H1 (cell line): ENCODE measurements at regions not wholly inside any gene's neighbourhood (a gene's known extent, or its start where the extent isn't known, plus 50 kb on each side); places are given as distances from the start of the nearest gene placed in this dataset.

Source experiments
- BCL11A ChIP-seq, 2 experiments: IDR thresholded peaks; one replicate each; pipeline ENCODE4 v1.6.1; 2011; ENCODE audit warnings: low read depth in 2 of 2, low read length in 2 of 2, mild to moderate bottlenecking in 2 of 2
- CBX5 ChIP-seq: fragments of 300-800, 300-1000 bp; sonication (generic); IDR thresholded peaks from 2 replicates; pipeline ENCODE4 v1.7.1; 2016; ENCODE audit warnings: antibody characterized with exemption, low read length, low read depth
- CTCF ChIP-seq, 3 experiments: IDR thresholded peaks; 1 replicate in 2 of 3; 2 replicates in 1 of 3; pipeline versions ENCODE4 v1.5.1 to v1.6.1; 2011; ENCODE audit warnings: low read length in 3 of 3, mild to moderate bottlenecking in 3 of 3, inconsistent platforms in 2 of 3, low read depth in 1 of 3, moderate library complexity in 1 of 3; ENCODE audit not compliant: insufficient read depth in 1 of 3; ENCODE audit errors: control extremely low read depth in 1 of 3
- EP300 ChIP-seq, 2 experiments: IDR thresholded peaks; 1 replicate in 1 of 2; 2 replicates in 1 of 2; pipeline ENCODE4 v1.6.1; 2011 to 2012; ENCODE audit warnings: low read depth in 2 of 2, low read length in 2 of 2, mild to moderate bottlenecking in 2 of 2, borderline replicate concordance in 1 of 2, inconsistent platforms in 1 of 2, moderate library complexity in 1 of 2
- KDM5A ChIP-seq: fragments of 200-600 bp; IDR thresholded peaks from 2 replicates; pipeline ENCODE4 v1.7.1; 2012; ENCODE audit warnings: mild to moderate bottlenecking, low read length, inconsistent platforms, mixed read lengths
- MAX ChIP-seq: IDR thresholded peaks from 2 replicates; pipeline ENCODE4 v1.6.1; 2012; ENCODE audit warnings: inconsistent platforms
- POLR2AphosphoS5 ChIP-seq: IDR thresholded peaks from 2 replicates; pipeline ENCODE4 v1.6.1; 2011; ENCODE audit warnings: low read depth, low read length
- RAD21 ChIP-seq, 2 experiments: IDR thresholded peaks in 1 of 2; conservative IDR thresholded peaks in 1 of 2; 2 replicates each; pipeline ENCODE4 v1.6.1; 2011; ENCODE audit warnings: low read depth in 2 of 2, low read length in 2 of 2, improper control_type of control experiment in 1 of 2, inconsistent platforms in 1 of 2, mild to moderate bottlenecking in 1 of 2, moderate library complexity in 1 of 2
- SP2 ChIP-seq: IDR thresholded peaks from 2 replicates; pipeline ENCODE4 v1.6.1; 2012; ENCODE audit warnings: mild to moderate bottlenecking, low read length, inconsistent platforms
- SRF ChIP-seq: IDR thresholded peaks from 2 replicates; pipeline ENCODE4 v1.6.1; 2011; ENCODE audit warnings: mild to moderate bottlenecking, low read depth, low read length, moderate library complexity
- USF2 ChIP-seq: IDR thresholded peaks from 2 replicates; pipeline ENCODE4 v1.6.1; 2011; ENCODE audit warnings: low read length, improper control_type of control experiment

GRCh38 chr18:61706276-61706915 is 186.4 kb downstream of the RNF152 start:
- TF ChIP-seq SP2 (no peak), EP300 (IDR thresholded peaks at IDR 0.05; ENCODE audit: borderline replicate concordance in 1 of 2, low read depth in 2 of 2, low read length in 2 of 2) (no peak), MAX (no peak), CTCF (IDR thresholded peaks at IDR 0.05; ENCODE audit: control extremely low read depth in 1 of 3, insufficient read depth in 1 of 3, low read depth in 1 of 3, low read length in 3 of 3) (no peak), RAD21 (IDR thresholded peaks at IDR 0.05 in 1 of 2, conservative IDR thresholded peaks at IDR 0.05 in 1 of 2; ENCODE audit: low read depth in 2 of 2, low read length in 2 of 2) (no peak), BCL11A (IDR thresholded peaks at IDR 0.05; ENCODE audit: low read depth in 2 of 2, low read length in 2 of 2) (no peak), SRF (no peak), KDM5A (no peak), CBX5 (no peak), POLR2AphosphoS5 (no peak), USF2 (no peak)
